ENCODE measurements at regions not wholly inside any gene's neighbourhood (a gene's known extent, or its start where the extent isn't known, plus 50 kb on each side); places are given as distances from the start of the nearest gene placed in this dataset.
"Not testable (repeated sequence)": the region's sequence is repeated elsewhere in the genome, so short reads cannot be mapped to it uniquely, and the experiment has no call there.

DNA sequence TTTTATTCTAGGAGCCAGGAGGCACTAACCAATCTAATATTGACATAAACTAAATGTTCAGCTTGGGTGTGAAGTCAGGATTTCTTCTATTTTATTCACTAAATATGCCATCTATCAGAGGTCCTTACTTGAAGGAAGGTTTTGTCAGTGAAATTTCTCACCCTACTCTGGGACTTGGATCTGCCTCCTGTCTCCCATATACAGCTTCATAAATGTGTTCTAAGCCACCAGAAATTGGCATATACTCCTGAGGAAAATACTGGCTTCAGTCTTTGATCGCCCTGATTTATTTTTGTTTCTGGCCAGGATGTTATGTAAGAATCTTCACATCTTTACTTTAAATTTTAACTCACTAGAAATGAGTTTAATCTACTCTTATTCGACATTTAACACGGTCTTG, 647.7 kb downstream of the C6orf118 start:
- TF ChIP-seq, protein P1, sequence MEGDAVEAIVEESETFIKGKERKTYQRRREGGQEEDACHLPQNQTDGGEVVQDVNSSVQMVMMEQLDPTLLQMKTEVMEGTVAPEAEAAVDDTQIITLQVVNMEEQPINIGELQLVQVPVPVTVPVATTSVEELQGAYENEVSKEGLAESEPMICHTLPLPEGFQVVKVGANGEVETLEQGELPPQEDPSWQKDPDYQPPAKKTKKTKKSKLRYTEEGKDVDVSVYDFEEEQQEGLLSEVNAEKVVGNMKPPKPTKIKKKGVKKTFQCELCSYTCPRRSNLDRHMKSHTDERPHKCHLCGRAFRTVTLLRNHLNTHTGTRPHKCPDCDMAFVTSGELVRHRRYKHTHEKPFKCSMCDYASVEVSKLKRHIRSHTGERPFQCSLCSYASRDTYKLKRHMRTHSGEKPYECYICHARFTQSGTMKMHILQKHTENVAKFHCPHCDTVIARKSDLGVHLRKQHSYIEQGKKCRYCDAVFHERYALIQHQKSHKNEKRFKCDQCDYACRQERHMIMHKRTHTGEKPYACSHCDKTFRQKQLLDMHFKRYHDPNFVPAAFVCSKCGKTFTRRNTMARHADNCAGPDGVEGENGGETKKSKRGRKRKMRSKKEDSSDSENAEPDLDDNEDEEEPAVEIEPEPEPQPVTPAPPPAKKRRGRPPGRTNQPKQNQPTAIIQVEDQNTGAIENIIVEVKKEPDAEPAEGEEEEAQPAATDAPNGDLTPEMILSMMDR (IDR thresholded peaks at IDR 0.05; ENCODE audit: low read depth, low read length, missing control alignments) = no peak
- DNase-seq (ENCODE audit: low read depth) = no peak
- no peak overlapping the region for H3K4me3 ChIP-seq (ENCODE audit: low read depth, low read length)

DNA sequence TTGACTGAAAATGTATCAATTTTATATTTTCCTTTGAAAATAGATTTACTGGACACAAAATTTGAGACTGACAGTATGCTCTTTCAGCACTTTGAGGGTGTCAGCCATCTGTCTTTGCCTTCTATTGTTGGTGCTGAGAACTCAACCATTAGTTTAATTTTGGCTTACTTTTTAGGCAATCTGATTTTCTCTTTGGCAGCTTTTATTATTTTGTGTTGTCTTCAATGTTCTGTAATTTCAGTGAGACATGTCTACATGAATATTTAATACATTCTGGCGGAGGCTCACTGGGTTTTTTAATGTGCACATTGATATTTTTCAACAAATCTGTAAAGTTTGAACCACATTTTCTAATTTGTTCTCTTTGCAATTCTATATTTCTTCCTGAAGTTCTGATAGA, 648.6 kb downstream of the C6orf118 start:
- no peak overlapping the region for H3K4me3 ChIP-seq (ENCODE audit: low read depth, low read length)
- no peak for DNase-seq (ENCODE audit: low read depth)
- TF ChIP-seq, protein P1 (IDR thresholded peaks at IDR 0.05; ENCODE audit: low read depth, low read length, missing control alignments) = no peak

DNA sequence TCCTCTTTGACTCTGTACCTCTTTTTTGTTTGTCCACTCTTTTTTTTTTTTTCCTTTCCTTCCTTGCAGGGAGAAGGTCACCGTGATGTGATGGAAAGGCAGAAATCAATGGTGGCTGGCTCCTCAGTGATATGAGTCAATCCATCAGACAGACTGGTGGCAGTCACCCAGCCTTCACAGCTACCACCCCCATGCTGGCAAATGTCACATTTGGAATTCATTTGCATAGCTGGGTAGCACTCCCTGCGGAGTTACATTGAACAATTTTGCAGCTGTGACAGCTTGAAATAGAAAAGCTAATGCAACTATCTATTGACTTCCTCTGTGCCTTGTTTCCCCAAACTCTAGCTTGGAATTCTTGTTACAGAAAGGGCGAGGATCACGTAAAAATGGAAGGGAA, 668.4 kb downstream of the C6orf118 start:
- DNase-seq (ENCODE audit: low read depth) = no peak
- no peak overlapping the region for H3K4me3 ChIP-seq (ENCODE audit: low read depth, low read length)
- TF ChIP-seq, protein P1 (IDR thresholded peaks at IDR 0.05; ENCODE audit: low read depth, low read length, missing control alignments) = no peak

DNA sequence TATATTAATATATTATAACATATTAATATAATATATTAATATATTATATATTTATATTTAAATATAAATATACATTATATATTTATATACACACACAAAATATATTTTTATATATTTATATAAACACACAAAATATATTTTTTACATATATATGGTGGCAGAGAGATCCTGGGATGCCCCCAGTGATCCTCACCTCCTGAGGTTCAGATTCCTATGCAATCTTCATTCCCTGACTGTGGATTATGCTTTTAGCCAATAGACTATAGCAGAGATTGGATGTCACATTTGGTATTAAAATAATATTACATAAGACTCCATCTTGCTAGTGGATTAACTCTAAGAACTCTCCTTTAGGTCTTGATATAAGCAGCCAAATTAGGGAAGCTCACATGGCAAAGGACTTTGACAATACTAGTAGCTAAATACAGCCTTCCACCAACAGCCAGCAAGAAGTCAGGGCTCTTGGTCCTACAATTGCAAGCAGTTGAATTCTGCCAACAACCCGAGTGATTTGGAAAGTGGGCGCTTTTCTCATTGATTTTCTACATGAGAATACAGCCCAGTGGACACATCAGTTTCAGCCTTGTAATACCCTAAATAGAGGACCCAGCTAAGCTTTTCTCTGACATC, 681.0 kb downstream of the C6orf118 start:
- TF ChIP-seq, protein P1 (IDR thresholded peaks at IDR 0.05; ENCODE audit: low read depth, low read length, missing control alignments) = no peak
- DNase-seq (ENCODE audit: low read depth) = no peak
- no peak overlapping the region for H3K4me3 ChIP-seq (ENCODE audit: low read depth, low read length)

DNA sequence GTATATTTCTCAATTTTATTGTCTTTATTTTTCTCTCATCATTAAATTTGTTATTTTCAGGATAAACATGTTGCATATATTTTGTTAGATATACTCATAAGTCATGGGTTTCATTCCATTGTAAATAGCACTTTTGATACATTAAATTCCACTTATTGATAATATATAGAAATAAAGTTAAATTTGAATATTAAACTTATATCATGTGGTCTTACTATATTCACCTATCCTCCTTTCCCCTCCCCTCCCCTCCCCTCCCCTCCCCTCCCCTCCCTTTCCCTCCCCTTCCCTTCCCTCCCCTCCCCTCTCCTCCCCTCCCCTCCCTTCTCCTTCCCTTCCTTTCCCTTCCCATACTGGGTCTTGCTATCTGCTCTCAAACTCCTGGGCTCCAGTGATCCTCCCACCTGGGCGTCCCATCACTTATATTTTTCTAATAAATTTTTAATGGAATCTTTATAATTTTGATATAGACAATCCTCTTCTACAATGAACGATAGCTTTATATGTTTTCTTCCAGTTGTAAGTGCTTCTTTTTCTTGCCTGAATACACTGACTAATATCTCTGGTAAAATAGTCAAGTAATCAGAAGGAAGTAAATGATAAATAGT, 692.4 kb downstream of the C6orf118 start:
- H3K4me3 ChIP-seq (ENCODE audit: low read depth, low read length) = no peak overlapping the region

DNA sequence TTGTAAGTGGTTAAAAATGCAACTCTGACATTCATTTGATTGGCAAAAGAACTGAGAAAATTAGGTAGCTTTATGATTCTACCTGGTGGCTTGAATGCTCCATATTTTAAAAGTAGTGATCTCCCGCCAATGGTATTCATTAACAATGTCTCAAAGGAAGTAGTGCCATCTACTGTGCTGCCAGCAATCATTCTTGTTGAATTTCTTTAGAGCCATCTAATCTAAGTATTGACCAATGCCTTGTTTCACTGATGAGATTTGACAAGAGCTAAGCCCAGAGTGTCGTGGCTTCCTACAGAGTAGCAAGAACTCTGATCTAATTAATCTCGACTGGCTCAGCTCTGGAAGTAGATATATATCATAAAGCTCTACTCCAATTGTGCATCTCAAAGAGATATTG, 696.7 kb downstream of the C6orf118 start:
- TF ChIP-seq, protein P1 (IDR thresholded peaks at IDR 0.05; ENCODE audit: low read depth, low read length, missing control alignments) = no peak
- no peak for DNase-seq (ENCODE audit: low read depth)
- H3K4me3 ChIP-seq (ENCODE audit: low read depth, low read length) = no peak overlapping the region

More for the DNA sequence above, 692.4 kb downstream of the C6orf118 start:
- DNase-seq (ENCODE audit: low read depth) = no peak
- TF ChIP-seq, protein P1 (IDR thresholded peaks at IDR 0.05; ENCODE audit: low read depth, low read length, missing control alignments) = no peak

DNA sequence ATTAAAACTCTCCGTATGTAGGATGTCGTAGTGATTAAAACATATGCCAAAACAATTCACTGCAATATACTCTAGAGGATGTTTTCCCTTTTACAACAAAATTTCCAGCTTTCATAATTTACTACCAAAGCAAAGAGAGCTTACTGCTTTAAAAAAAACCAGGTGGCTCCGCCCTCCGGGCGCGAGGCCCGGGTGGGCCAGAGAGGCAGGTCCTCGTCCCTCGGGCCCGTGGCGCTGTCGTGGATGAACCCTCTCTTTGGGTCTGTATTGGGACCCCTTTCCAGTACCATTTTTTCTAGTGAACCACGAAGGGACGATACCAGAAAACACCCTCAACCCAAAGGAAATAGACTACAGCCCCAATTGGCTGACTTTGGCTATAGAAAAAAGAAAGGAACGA, 698.5 kb downstream of the C6orf118 start:
- H3K4me3 ChIP-seq (ENCODE audit: low read depth, low read length); DNase-seq (ENCODE audit: low read depth): not testable (repeated sequence)

DNA sequence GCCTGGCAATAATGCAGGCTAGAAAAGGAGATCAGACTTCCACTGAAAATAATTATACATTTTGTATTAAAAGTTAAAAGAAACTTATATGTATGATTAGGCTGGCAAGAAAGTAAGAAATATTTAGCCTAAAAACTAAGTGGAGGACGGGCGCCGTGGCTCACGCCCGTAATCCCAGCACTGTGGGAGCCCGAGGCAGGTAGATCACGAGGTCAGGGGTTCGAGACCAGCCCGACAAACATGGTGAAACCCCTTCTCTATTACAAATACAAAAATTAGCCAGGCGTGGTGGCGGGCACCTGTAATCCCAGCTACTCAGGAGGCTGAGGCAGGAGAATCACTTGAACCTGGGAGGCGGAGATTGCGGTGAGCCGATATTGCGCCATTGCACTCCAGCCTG, 707.0 kb downstream of the C6orf118 start:
- DNase-seq (ENCODE audit: low read depth); H3K4me3 ChIP-seq (ENCODE audit: low read depth, low read length): not testable (repeated sequence)

All from GM12864 (cell line).